ENCODE measurements at regions not wholly inside any gene's neighbourhood (a gene's known extent, or its start where the extent isn't known, plus 50 kb on each side); places are given as distances from the start of the nearest gene placed in this dataset.

DNA sequence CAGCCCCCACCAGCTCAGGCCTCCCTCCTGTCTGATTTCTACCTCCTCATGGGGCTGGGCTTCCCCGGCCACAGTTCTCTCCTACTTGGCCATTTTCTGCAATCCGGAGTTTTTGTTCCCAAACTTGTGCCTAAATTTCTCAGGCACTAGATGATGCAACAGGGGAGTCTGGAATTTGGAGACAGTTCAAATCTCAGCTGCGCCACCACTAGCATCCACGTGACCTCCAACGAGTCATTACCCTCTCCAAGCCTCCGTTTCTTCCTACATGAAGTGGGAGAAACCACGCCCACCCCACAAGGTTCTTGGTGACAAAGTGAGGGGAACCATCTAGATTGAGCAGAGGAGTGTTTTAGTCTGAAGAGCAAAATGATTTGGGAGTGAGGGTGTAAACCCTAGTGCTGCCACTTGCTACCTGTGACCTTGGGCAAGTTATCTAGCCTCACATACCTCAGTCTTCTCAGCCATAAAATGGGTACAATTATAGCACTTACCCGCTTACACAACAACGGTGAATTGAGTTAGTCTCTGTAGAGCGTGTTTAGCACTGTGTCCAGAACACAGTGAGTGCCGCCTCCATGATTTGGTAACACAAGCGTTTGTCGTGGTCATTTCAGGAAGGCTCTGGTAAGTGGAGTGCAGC is 61.4 kb upstream of the ASAP2 start:
- TF ChIP-seq TAF1 (IDR thresholded peaks at IDR 0.05; ENCODE audit: low read depth, low read length), result no peak
- no peak for TF ChIP-seq POLR2A (IDR thresholded peaks at IDR 0.05; ENCODE audit: low read depth, low read length)
- no peak for TF ChIP-seq POLR2AphosphoS5 (IDR thresholded peaks at IDR 0.05; ENCODE audit: low read depth, low read length)
- TF ChIP-seq POU2F2 (IDR thresholded peaks at IDR 0.05; ENCODE audit: low read depth, low read length), result no peak
- TF ChIP-seq PAX5 (IDR thresholded peaks at IDR 0.05; ENCODE audit: insufficient read depth, low read length, severe bottlenecking), result no peak
- no peak for TF ChIP-seq SPI1 (IDR thresholded peaks at IDR 0.05; ENCODE audit: low read depth, low read length)
